ENCODE measurements at regions not wholly inside any gene's neighbourhood (a gene's known extent, or its start where the extent isn't known, plus 50 kb on each side); places are given as distances from the start of the nearest gene placed in this dataset.

DNA sequence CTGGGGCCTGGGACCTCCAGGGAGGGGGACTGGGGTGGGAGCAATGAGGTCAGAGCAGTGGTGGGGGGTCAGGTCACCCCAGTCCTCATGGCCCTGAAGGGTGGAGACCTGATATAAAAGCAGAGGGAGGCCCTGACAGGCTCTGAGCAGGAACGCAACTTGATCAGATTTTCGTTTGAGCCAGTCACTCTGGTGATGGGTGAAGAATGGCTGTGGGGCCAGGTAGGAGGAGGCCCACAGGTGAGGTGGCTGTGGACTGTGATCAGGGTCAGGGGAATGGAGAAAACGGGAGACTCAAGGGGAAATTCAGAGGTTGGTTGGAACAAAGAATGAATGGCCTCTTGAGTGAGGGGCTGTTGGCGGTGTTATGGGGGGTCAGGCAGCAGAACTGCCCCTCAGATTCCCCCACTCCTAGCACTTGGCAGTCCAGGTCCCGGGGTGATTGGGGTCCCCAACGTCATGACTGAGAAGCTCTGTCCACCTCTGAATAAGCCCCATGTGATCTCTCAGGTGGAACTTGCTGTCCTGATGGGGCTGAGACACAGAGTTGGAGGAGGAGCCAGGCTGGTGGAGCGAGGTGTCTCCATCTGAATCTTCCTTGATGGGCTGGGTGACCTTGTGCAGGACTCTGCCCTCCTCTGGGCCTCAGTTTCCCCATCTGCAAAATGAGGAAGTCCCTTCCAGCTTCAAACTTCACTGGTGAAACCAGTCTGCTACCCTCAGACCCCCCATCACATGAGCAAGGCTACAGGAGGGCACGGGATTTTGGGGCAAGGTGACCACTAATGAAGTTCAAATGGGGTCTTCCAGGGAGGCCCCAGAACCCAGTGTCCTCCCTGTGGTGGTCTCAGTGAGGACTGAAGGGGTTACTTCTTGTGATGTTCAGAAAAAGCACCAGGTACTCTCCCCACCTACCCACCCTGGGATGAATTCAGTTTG lies 683.0 kb downstream of the MATN1 start:
- H3K4me1 ChIP-seq (ENCODE audit: control insufficient read depth, insufficient read depth, low read length) = no peaks in the 10 kb centered on the region
- no peaks in the 10 kb centered on the region; the same call in 2 of the 3 replicates for H3K9me3 ChIP-seq (replicated peaks; ENCODE audit: control insufficient read depth, insufficient read depth, low read length)
- ATAC-seq = no peak
- no peak for FAIRE-seq
- POLR2A ChIA-PET = no interaction called here
- H3K36me3 ChIP-seq (ENCODE audit: control insufficient read depth in 2 of 2, insufficient read depth in 2 of 2, low read length in 1 of 2) = no peaks in the 10 kb centered on the region
- H3K9ac ChIP-seq (ENCODE audit: control insufficient read depth, insufficient read depth, low read length) = no peak overlapping the region
- no peak overlapping the region for H2AFZ ChIP-seq (ENCODE audit: control insufficient read depth, low read depth, low read length)
- H3K4me2 ChIP-seq (ENCODE audit: control insufficient read depth, insufficient read depth) = no peak overlapping the region
- H3K79me2 ChIP-seq (ENCODE audit: control insufficient read depth, insufficient read depth, low read length) = no peaks in the 10 kb centered on the region
- RAD21 ChIA-PET (ENCODE audit: unreplicated experiment) = no interaction called here
- intact Hi-C loops (cut with micrococcal nuclease; ENCODE audit: unreplicated experiment) = no loop called here
- no peaks in the 10 kb centered on the region for H3K27me3 ChIP-seq (replicated peaks in 1 of 2; ENCODE audit: control insufficient read depth in 2 of 2, insufficient read depth in 2 of 2, low read length in 1 of 2)
- DNase-seq (ENCODE audit: low read depth, low spot score) = no peak
- SMC1A ChIA-PET (ENCODE audit: uncharacterized antibody, unreplicated experiment) = no interaction called here
- H3K4me3 ChIP-seq = no peak overlapping the region
- in situ Hi-C loops (cut with MboI) = no loop called here
- TF ChIP-seq IKZF1 (conservative IDR thresholded peaks at IDR 0.05) (no peak), WRNIP1 (IDR thresholded peaks at IDR 0.05; ENCODE audit: borderline replicate concordance, low read depth, low read length) (no peak), ZNF592 (IDR thresholded peaks at IDR 0.05) (no peak), SREBF2 (IDR thresholded peaks at IDR 0.05; ENCODE audit: low read length) (no peak), ASH2L (IDR thresholded peaks at IDR 0.05; ENCODE audit: borderline replicate concordance, low read depth) (no peak), SPI1 (IDR thresholded peaks at IDR 0.05; ENCODE audit: borderline replicate concordance, insufficient read depth, low read depth, low read length) (no peak), ZSCAN29 (IDR thresholded peaks at IDR 0.05) (no peak), BHLHE40 (IDR thresholded peaks at IDR 0.05; ENCODE audit: borderline replicate concordance in 1 of 2, low read depth in 2 of 2, low read length in 1 of 2) (no peak), ZNF384 (IDR thresholded peaks at IDR 0.05; ENCODE audit: borderline replicate concordance, low read depth, low read length) (no peak), RCOR1 (conservative IDR thresholded peaks at IDR 0.05; ENCODE audit: low read depth, low read length) (no peak), CTCF (IDR thresholded peaks at IDR 0.05 in 2 of 3, conservative IDR thresholded peaks at IDR 0.05 in 1 of 3; ENCODE audit: control insufficient read depth in 2 of 3, extremely low read depth in 1 of 3, insufficient read depth in 1 of 3, low read depth in 3 of 3, low read length in 3 of 3) (no peak), POLR2AphosphoS2 (IDR thresholded peaks at IDR 0.05; ENCODE audit: low read depth, low read length) (no peak), PML (IDR thresholded peaks at IDR 0.05; ENCODE audit: low read length) (no peak), ZBTB33 (IDR thresholded peaks at IDR 0.05) (no peak)
- CTCF ChIA-PET = no interaction called here
- H4K20me1 ChIP-seq (ENCODE audit: control insufficient read depth, insufficient read depth) = no peaks in the 10 kb centered on the region
- no peak overlapping the region for H3K27ac ChIP-seq (ENCODE audit: control insufficient read depth, insufficient read depth)
- 2% methylated on average over 8 of the region's 8 CpGs for WGBS (ENCODE audit: insufficient coverage, insufficient replicate concordance, low lambda C conversion rate, missing lambda C conversion rate)
- no TSS peak for BruUV-seq (replicated peaks)
